Esophagus mucosa (tissue), 1 donor: ENCODE measurements at regions not wholly inside any gene's neighbourhood (a gene's known extent, or its start where the extent isn't known, plus 50 kb on each side); places are given as distances from the start of the nearest gene placed in this dataset.
"Not testable (repeated sequence)": the region's sequence is repeated elsewhere in the genome, so short reads cannot be mapped to it uniquely, and the experiment has no call there.

ENCODE experiments used
- ATAC-seq: fragments of 200-7000 bp; cut with Tn5 transposase; one replicate; pipeline ENCODE4 v1.9.1; 2020
- donor health status: DM: yes; HTN: yes; CAD: no.

DNA sequence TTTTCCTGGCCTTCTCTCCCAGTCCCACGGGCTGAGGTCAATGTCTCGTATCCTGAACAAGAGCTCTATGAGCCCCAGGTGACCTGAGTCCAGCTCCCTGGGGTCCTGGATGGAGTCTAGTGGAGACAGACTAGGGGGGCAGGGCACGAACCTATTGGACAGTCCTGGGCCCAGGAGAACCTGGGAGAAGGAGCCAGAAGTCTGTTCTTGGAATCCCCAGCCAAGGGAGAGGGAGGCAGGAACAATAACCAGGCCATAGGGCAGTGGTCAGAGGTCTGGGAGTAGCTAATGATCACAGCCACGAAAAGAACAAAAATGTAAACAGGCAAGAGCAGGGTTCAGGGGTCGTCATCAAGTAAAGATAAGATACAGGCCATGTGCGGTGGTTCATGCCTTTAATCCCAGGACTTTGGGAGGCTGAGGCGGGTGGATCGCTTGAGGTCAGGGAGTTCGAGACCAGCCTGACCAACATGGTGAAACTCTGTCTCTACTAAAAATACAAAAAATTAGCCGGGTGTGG lies 60.8 kb downstream of the COPRS start:
- ATAC-seq = no peak

DNA sequence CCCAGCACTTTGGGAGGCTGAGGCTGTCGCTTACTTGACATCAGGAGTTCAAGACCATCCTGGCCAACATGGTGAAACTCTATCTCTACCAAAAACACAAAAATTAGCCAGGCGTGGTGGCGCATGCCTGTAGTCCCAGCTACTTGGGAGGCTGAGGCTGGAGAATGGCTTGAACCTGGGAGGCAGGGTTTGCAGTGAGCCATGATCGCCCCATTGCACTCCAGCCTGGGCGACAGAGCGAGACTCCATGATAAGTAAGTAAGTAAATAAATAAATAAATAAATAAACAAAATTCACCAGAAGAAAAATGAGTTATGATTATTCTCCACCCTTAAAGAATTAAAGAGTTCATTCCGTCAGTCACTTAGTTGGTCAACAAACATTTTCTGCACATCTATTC lies 63.1 kb downstream of the COPRS start:
- ATAC-seq = not testable (repeated sequence)

DNA sequence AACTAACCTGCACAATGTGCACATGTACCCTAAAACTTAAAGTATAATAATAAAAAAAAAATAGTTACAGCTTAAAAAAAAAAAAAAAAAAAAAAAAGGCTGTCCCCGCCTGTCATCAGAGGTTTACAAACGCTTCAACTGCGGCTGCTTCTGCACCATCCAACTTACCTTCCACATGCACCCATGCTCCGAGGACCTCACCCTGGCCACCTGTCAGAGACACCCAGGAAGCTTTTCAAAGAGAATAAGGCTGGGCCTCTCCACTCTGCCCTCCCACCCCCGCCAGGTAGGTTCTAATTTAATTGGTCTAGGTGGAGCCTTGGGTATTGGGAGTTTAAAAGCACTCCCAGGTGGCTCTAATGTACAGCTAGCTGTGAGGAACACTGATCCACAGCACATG lies 64.9 kb downstream of the COPRS start:
- no peak for ATAC-seq

DNA sequence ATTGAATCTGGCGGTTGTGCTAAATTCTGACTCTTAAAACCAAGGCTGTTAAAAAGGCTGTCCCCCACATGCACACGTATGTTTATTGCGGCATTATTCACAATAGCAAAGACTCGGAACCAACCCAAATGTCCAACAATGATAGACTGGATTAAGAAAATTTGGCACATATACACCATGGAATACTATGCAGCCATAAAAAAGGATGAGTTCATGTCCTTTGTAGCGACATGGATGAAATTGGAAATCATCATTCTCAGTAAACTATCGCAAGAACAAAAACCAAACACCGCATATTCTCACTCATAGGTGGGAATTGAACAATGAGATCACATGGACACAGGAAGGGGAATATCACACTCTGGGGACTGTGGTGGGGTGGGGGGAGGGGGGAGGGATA lies 65.4 kb downstream of the COPRS start:
- ATAC-seq = not testable (repeated sequence)

DNA sequence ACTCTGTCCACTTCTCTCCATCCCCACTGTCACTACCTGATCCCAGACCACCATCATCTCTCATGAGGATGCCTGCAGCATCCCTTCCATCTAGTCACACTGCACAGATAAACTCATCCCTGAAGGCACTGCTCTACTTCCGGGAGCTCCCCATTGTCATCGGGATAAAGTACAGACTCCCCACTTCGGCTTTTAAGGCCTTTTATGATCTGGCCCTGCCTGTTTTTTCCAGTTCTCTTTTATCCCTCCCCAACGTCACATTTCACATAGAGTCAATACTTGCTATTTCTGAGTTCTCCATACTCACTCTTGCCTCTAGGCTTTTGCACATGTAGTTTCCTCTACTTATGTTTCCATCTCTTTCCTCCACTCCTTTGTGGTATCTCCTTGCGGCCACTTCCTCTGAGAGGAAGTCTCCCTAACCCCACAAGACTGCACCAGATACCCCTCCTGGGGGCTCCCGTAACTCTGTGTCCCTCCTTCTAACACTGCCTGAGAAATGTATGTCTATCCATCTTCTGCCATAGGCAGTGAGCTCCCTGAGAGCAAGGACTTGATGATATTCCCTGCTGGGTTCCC lies 66.9 kb downstream of the COPRS start:
- ATAC-seq = no peak

DNA sequence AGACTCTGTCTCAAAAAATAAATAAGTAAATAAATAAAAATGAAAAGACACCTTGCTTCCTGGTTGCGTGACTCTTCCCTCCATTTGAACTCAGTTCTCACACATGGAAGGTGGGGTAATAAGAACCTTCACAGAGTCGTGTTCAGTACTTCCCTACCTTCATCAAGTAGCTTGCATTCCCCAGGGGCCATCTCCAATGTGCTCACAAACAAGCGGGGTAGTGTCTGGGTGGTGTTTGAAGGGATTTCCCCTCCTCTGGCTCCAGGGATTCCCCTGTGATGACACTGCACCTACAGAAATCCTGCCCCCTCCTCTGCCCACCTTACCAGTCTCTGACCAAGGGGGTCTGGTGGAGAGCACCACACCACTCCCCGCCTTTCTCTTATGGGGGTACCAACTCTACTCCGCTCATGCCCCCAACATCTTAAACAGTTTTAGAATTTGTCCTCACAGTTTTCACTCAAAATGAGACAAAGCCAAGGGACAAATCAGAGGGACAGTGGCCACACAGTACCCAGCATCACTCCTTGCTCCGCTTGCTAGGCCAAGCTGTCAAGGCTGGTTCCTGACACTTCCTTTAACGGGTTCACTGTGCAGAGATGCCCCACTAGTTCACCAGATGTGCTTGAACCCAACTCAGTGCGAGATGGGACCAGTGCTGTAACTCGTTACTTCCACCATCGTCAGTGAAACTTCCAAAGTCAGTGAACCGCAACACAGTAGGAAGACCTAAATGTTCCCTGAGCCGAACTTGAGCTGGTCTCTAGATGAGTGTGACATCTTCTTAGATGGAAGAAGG lies 69.1 kb downstream of the COPRS start:
- ATAC-seq = no peak

DNA sequence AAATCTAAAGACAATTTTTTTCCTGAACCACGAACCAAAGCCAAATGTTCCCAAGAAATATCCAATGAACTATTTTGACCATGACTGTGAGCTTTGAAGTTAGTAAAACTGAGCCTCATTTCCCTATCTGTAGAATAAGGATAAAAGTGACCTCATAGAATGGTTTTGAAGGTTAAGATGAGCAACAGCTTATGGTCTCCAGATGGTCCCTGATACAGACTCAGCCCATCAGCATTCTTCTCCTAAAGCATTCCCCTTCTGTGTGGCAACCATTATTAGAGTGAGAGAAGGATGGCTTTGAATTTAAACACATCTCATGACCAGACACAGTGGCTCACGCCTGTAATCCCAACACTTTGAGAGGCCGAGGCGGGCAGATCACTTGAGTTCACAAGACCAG lies 70.1 kb downstream of the COPRS start:
- ATAC-seq = no peak

DNA sequence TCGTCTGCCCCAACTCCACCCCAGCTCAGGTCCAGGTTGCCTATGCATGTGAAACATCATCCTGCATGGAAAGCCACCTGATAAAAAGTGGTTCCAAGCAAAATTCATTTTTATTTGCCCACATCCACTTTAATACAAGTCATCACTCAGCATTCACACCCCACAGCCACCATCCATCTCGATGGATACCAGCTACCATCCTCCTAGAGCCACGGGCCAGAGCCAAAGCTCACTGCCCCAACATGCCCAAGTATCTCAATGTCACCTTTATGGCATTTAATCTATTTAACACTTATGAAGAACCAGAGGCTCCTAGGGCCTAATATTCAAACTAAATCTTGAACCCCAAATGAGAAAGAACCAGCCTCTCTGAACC lies 70.5 kb downstream of the COPRS start:
- peak; percentile 44 for ATAC-seq

DNA sequence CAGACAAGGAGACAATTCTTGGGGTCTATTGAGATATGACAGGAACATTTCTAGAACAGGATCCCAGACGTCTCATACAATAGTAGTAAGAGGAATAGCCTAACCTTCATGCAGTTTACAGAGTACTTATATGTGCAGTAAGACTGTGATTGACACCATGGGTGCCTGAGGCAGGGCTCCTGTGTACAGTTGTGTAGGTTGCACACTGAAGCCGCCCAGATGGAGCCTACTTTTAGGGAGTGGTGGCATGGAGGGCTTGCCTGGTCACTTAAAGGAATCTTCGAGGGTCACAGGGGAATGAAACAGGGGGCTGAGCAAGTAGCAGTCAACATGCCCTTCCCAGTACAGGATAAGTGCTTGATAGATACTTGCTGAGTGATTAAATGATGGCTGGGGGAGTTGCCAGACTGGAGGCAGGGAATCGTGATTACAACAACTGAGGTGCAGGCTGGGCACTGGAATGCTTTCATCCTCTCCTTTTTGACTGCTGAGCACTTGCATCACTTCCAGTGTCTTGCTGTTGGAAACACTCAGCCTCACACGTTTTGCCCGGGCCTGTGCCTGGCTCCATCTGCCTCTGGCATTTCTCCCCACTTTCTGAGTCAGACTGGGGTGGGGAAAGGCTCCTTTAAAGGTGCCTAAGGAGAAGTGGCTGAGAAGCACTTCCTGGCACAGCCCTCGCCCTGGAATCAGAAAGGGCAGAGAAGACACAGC lies 71.0 kb downstream of the COPRS start:
- ATAC-seq = peak; percentile 99

DNA sequence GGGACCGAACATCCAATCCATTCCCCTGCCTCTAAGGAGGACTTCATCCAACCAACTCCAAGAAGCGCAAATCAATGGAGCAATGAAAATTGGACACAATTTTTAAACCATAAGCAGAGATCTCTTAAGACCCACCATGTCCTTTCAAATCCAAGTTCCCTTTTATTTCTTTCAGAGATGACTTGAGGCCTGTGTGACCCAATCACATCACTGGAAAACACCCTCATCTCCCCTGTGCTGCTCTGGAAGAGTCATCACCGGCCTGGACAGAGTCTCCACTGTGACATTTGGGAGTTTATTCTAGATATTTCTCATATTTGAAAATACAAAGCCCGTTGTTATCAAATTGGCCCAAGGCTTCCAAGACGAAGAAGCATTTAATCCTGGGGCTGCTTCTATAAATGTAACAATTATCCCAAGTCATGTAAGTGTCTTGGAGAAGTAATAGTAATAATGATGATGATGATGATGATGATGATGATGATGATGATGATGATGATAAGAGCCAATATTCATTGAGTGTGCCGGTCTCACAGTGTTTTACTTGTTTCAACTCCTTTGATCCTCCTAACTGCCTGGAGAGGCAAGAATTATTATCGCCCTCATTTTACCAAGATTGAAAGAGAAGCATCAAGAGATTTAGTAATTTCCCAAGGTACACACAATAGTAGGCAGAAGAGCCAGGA lies 72.1 kb downstream of the COPRS start:
- no peak for ATAC-seq

DNA sequence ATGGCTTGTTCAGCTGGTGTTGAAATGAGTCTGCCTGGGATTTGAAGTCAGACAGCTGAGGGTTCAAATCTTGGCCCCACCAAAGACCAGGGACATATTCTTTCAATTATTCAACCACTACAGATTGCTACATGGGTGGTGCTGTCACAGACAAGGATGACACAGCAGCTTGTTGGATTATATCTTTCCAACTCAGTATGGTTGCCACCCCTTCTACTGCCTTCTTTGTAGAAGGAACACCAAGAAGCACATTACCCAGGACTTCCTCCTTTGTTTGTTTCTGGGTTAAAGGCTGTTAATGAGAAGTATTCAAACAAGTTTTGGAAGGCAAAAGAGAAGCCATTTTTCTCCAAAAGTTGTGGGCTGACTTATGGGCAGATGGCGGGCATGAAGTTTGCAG lies 78.6 kb downstream of the COPRS start:
- ATAC-seq = no peak

DNA sequence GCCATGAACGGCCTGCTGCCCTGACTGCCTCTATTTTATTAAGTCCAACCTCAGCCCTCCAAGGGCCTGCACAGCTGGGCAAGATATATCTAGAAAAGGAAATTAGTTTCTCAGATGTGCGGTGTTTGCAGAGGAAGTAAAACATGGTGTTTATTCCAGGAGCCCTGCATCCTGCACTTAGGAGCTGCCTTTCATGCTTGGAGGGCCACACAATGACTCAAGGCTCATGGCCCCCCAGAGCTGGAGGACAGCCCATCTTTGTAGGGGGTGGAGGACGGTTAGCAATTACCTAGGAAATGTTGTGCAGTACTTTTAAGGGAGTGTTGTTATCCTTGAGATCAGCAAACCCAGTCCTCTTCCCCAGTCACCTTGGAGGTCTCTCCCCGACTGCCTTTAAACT lies 80.5 kb downstream of the COPRS start:
- no peak for ATAC-seq

DNA sequence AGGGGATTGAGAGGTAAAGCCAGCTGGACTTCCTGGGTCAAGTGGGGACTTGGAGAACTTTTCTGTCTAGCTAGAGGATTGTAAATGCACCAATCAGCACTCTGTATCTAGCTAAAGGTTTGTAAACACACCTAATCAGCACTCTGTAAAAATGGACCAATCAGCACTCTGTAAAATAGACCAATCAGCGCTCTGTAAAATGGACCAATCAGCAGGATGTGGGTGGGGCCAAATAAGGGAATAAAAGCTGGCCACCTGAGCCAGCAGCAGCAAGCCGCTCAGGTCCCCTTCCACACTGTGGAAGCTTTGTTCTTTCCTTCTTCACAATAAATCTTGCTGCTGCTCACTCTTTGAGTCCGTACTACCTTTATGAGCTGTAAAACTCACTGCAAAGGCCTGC lies 87.7 kb downstream of the COPRS start:
- ATAC-seq = not testable (repeated sequence)

DNA sequence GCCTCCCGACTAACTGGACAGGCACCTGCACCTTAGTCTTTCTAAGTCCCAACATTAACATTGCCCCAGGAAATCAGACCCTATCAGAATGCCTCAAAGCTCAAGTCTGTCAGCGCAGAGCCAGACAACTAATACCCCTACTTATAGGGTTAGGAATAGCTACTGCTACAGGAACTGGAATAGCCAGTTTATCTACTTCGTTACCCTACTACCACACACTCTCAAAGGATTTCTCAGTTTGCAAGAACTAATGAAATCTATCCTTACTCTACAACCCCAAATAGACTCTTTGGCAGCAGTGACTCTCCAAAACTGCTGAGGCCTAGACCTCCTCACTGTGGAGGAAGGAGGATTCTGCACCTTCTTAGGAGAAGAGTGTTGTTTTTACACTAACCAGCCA lies 88.5 kb downstream of the COPRS start:
- ATAC-seq = not testable (repeated sequence)

DNA sequence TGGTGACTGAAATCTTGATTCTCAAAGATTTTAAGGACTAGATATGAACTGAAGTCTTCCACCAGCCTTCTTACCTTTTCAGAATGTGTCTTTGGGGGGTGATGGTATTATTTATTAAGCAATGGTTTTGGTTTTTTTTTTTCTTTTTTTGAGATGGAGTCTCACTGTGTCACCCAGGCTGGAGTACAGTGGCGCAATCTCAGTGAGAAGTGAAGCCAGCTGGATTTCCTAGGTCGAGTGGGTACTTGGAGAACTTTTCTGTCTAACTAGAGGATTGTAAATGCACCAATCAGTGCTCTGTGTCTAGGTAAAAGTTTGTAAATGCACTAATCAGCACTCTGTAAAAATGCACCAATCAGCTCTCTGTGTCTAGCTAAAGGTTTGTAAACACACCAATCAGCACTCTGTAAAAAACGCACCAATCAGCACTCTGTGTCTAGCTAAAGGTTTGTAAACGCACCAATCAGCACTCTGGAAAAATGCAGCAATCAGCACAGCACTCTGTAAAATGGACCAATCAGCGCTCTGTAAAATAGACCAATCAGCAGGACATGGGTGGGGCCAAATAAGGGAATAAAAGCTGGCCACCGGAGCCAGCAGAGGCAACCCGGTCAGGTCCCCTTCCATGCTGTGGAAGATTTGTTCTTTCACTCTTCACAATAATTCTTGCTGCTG lies 97.1 kb downstream of the COPRS start:
- not testable (repeated sequence) for ATAC-seq

DNA sequence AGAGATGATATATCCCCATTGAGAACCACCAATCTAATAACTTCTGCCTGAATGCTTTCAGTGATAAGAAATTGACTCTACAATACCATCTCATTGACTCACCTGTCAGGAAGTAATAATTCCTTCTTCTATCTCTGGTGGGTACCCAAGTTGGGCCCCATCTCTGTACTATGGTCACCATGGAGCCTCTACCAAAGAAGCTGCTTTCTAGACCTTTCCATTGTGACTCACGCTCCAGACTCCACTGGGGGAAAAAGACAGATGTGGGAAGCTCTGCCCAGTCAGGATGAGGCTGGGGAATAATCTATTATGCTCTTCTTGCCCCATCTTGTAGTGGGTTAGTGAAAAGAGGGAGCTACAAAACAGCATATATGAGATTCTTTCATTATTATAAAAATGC lies 100.4 kb downstream of the COPRS start:
- ATAC-seq = no peak

DNA sequence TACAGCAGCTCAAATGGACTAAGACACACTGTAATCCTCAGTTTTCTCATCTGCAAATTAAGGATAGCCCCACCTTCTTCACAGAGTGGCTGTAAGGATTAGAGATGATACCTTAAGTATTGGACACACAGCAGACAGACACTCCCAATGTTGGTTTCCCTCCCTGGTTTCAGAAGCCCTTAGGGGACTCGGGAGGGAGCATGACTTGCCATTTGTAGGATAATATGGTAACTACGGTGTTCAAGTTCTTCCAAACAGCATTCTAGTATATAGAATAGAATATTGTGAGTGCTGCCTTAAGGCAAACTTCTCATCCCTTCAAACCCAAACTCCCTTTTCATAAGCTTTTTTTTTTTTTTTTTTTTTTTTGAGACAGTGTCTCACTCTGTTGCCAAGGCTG lies 101.9 kb downstream of the COPRS start:
- ATAC-seq = no peak

DNA sequence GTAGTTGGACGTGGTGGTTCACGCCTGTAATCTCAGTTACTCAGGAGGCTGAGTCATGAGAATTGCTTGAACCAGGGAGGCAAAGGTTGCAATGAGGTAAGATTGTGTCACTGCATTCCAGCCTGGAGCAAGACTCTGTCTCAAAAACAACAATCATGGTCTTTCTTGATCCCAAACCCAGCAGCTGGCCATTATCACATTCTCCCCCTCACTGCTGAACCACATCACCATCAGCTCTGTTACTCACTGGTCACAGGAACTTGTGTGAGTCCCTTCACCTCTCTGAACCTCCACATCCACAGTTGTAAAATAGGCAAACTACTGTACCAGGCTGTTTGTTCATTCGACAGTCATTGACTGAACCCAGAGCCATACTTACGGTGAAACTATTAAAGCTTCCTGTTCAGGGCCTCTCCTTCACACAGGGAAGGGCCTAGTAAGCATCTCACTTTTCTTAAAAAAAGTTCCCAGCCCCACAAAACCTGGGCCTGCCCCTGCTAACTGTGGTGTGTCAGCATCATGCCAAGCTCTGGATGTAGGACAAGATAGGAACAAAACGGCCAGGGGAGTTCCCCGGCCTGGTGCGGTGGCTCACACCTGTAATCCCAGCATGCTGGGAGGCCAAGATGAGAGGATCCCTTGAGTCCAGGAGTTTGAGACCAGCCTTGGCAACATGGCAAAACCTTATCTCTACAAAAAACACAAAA lies 104.7 kb downstream of the COPRS start:
- peak; percentile 29 for ATAC-seq

DNA sequence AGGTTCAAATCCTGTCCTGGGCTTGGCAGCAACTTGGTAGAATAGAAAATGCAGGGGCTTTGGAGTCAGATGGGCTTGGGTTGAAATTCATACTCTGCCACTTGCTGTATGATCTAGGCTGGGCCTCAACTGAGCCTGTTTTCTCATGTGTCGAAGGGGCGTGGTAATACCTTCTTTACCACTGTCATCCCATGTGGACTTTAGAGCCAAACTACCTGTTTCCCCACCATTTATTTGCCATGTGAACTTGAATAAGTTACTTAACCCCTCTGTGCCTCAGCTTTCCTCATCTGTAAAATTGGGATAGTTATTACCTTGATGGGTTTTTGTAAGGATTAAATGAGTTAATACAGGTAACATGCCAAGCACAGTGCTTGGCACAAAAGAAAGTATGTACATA lies 106.0 kb downstream of the COPRS start:
- peak; percentile 63 for ATAC-seq

DNA sequence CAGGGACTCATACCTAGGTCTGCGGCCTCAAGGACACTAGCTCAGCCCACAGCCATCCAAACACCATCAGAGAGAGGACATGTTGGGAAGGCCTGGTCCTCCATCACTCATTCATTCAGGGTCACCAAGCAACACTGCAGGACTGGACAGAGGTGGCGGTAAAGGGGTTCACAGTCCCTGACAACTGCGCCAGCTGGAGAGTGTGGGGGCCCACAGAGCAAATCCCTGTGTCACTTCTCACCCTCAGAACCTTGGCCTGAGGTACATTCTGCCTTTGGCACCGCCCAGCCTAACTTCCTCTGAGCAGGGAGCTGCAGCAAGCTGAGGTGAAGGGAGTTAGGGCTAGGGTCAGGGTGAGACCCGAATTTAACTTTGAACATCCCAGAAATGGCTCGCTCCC lies 106.5 kb downstream of the COPRS start:
- ATAC-seq = peak; percentile 12

DNA sequence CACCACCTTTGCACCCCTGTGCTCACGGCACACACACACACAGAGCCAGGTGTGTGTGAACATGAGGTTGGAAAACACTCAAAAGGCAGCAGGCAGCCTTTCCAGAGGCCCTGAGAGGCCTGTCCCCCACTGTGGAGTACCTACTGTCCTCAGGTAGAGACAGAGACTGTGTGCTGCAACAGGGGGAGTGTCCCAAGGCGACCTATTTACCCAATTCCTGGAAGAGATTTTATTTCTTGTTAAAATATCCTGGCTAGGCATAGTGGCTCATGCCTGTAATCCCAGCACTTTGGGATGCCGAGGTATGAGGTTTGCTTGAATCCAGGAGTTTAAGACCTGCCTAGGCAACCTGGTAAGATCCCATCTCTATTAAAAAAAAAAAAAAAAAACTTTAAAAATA lies 108.5 kb downstream of the COPRS start:
- ATAC-seq = no peak

DNA sequence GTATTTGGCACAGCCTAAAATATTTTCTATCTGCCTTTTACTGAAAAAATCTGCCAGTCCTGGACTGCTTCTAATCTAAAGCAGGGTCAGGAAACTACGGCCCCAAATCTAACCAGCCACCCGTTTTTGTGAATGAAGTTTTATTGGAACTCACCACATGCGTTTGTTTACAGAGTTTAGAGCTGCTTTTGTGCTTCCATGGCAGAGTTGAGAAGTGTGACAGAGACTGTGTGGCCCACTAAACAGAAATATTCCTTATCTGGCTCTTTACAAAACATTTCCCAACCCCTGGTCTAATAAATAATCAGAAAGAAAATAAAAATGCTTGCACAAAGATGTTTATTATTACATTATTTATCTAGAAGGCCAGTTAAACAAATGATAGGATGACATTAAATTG lies 110.2 kb downstream of the COPRS start:
- ATAC-seq = no peak
